ENCODE measurements at regions not wholly inside any gene's neighbourhood (a gene's known extent, or its start where the extent isn't known, plus 50 kb on each side); places are given as distances from the start of the nearest gene placed in this dataset.

DNA sequence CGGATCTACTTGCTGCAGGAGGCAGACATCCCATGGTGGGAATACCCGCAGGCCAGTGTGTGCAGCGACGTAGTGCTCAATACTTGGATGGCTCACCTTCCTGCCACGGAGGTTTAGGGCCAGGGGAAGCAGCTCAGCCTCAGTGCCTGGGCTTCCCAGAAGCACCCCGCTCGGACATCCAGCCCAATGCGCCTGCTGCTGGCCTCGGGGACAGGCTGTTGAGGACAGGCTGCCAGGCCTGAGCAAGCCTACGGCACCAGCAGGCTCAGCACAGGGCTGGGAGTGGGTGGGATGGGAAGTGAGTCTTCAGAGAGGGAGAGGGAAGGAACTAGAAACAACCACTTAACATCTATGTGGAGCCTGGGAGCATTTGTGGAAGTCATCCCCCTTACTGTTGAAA lies 441.3 kb upstream of the MGMT start:
- Histone ChIP-seq H3K9me2 (replicated peaks; ENCODE audit: low read length) (no peaks in the 10 kb centered on the region), H3F3A (ENCODE audit: low read length, unreplicated experiment) (no peaks in the 10 kb centered on the region), H2AFZ (ENCODE audit: low read length) (no peak overlapping the region), H3K79me2 (ENCODE audit: low read length) (no peaks in the 10 kb centered on the region), H4K20me1 (ENCODE audit: low read length) (no peaks in the 10 kb centered on the region), H3K4me1 (ENCODE audit: insufficient read depth, low read length) (no peaks in the 10 kb centered on the region), H3K27ac (ENCODE audit: low read length) (no peak overlapping the region), H3K9ac (ENCODE audit: low read length) (no peak overlapping the region), H3K4me3 (ENCODE audit: low read length) (no peak overlapping the region), H3K9me3 (ENCODE audit: low read length) (no peaks in the 10 kb centered on the region), H3K4me2 (ENCODE audit: low read length) (no peak overlapping the region), H3K27me3 (ENCODE audit: low read length) (peaks cover 40% of the 10 kb centered on the region), H3K36me3 (ENCODE audit: low read depth, low read length) (no peaks in the 10 kb centered on the region)
- no peak for ATAC-seq
- TF ChIP-seq EZH2phosphoT487 (IDR thresholded peaks at IDR 0.05; ENCODE audit: borderline replicate concordance, low read length): no peak
- no peak for TF ChIP-seq EZH2 (IDR thresholded peaks at IDR 0.05; ENCODE audit: low read length, unreplicated experiment)
- TF ChIP-seq, protein P1, sequence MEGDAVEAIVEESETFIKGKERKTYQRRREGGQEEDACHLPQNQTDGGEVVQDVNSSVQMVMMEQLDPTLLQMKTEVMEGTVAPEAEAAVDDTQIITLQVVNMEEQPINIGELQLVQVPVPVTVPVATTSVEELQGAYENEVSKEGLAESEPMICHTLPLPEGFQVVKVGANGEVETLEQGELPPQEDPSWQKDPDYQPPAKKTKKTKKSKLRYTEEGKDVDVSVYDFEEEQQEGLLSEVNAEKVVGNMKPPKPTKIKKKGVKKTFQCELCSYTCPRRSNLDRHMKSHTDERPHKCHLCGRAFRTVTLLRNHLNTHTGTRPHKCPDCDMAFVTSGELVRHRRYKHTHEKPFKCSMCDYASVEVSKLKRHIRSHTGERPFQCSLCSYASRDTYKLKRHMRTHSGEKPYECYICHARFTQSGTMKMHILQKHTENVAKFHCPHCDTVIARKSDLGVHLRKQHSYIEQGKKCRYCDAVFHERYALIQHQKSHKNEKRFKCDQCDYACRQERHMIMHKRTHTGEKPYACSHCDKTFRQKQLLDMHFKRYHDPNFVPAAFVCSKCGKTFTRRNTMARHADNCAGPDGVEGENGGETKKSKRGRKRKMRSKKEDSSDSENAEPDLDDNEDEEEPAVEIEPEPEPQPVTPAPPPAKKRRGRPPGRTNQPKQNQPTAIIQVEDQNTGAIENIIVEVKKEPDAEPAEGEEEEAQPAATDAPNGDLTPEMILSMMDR (conservative IDR thresholded peaks at IDR 0.05; ENCODE audit: low read depth, low read length): no peak
- BruUV-seq (replicated peaks): no TSS peak
- CTCF ChIA-PET: no interaction called here
- POLR2A ChIA-PET (ENCODE audit: unreplicated experiment): no interaction called here
- intact Hi-C loops (cut with micrococcal nuclease): no loop called here
- DNase-seq: no peak

DNA sequence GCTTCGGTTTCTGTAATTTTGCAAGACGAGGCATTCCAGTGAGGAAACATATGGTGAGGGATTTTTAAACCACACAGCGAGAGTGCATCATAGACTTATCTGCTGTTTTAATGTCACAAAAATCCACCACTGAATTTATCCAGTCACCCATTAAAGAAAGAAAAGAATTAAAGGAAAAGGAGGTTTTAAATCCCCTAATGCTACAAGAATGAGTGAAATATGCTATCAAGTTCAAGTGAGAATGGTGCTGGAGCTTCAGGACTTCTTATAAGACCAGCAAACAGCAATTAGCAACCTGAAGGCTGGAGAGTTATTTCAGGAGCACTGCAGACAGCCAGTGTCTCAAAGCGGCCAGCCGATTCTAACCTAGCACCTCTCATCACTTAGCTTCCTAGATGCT lies 439.1 kb upstream of the MGMT start:
- DNase-seq (no peak), ATAC-seq (no peak)
- TF ChIP-seq EZH2phosphoT487 (IDR thresholded peaks at IDR 0.05; ENCODE audit: borderline replicate concordance, low read length): no peak
- TF ChIP-seq, protein P1 (conservative IDR thresholded peaks at IDR 0.05; ENCODE audit: low read depth, low read length): no peak
- TF ChIP-seq EZH2 (IDR thresholded peaks at IDR 0.05; ENCODE audit: low read length, unreplicated experiment): no peak
- no peaks in the 10 kb centered on the region for H3K36me3 ChIP-seq (ENCODE audit: low read depth, low read length)
- POLR2A ChIA-PET (ENCODE audit: unreplicated experiment): no interaction called here
- BruUV-seq (replicated peaks): no TSS peak
- H3K4me1 ChIP-seq (ENCODE audit: insufficient read depth, low read length): no peaks in the 10 kb centered on the region
- intact Hi-C loops (cut with micrococcal nuclease): no loop called here
- no peaks in the 10 kb centered on the region for H3K9me2 ChIP-seq (replicated peaks; ENCODE audit: low read length)
- peaks cover 50% of the 10 kb centered on the region for H3K27me3 ChIP-seq (ENCODE audit: low read length)
- H3K79me2 ChIP-seq (ENCODE audit: low read length): no peaks in the 10 kb centered on the region
- no peak overlapping the region for H3K4me2 ChIP-seq (ENCODE audit: low read length)
- no peaks in the 10 kb centered on the region for H3K9me3 ChIP-seq (ENCODE audit: low read length)
- H3K9ac ChIP-seq (ENCODE audit: low read length): no peak overlapping the region
- CTCF ChIA-PET: no interaction called here
- no peaks in the 10 kb centered on the region for H4K20me1 ChIP-seq (ENCODE audit: low read length)
- no peak overlapping the region for H3K27ac ChIP-seq (ENCODE audit: low read length)
- H2AFZ ChIP-seq (ENCODE audit: low read length): no peak overlapping the region
- H3F3A ChIP-seq (ENCODE audit: low read length, unreplicated experiment): no peaks in the 10 kb centered on the region
- no peak overlapping the region for H3K4me3 ChIP-seq (ENCODE audit: low read length)

DNA sequence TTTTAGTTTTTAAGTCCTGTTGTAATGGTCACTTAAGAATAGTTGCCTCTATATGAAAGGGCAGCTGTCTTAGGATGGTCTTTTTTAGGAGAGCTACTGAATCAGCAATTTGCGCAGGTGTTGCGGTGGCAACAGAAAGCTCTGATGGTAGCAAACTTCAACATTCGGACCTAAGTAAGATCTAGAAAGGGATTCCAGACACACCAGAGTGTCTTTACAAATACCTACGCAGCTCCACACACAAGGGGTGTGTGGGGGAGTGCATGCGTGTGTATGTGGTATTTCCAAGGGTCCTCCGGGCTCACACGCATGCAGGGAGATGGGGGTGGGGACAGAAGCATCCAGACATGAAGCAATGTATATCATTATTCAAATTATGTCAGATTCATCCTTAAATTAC lies 438.6 kb upstream of the MGMT start:
- Histone ChIP-seq H3K79me2 (ENCODE audit: low read length) (no peaks in the 10 kb centered on the region), H3K27ac (ENCODE audit: low read length) (no peak overlapping the region), H3K27me3 (ENCODE audit: low read length) (peaks cover 55% of the 10 kb centered on the region), H4K20me1 (ENCODE audit: low read length) (no peaks in the 10 kb centered on the region), H3K4me2 (ENCODE audit: low read length) (no peak overlapping the region), H2AFZ (ENCODE audit: low read length) (no peak overlapping the region), H3K4me3 (ENCODE audit: low read length) (no peak overlapping the region), H3K9me3 (ENCODE audit: low read length) (no peaks in the 10 kb centered on the region), H3K9me2 (replicated peaks; ENCODE audit: low read length) (no peaks in the 10 kb centered on the region), H3K4me1 (ENCODE audit: insufficient read depth, low read length) (no peaks in the 10 kb centered on the region), H3K9ac (ENCODE audit: low read length) (no peak overlapping the region), H3F3A (ENCODE audit: low read length, unreplicated experiment) (no peaks in the 10 kb centered on the region), H3K36me3 (ENCODE audit: low read depth, low read length) (no peaks in the 10 kb centered on the region)
- CTCF ChIA-PET: no interaction called here
- no peak for DNase-seq
- no peak for ATAC-seq
- no TSS peak for BruUV-seq (replicated peaks)
- POLR2A ChIA-PET (ENCODE audit: unreplicated experiment): no interaction called here
- intact Hi-C loops (cut with micrococcal nuclease): no loop called here
- TF ChIP-seq EZH2 (IDR thresholded peaks at IDR 0.05; ENCODE audit: low read length, unreplicated experiment) (no peak), EZH2phosphoT487 (IDR thresholded peaks at IDR 0.05; ENCODE audit: borderline replicate concordance, low read length) (no peak)
- TF ChIP-seq, protein P1 (conservative IDR thresholded peaks at IDR 0.05; ENCODE audit: low read depth, low read length): no peak

Data from PC-3 (cell line).